Testis (tissue), 2 donors: ENCODE measurements at regions not wholly inside any gene's neighbourhood (a gene's known extent, or its start where the extent isn't known, plus 50 kb on each side); places are given as distances from the start of the nearest gene placed in this dataset.

Experiments
- DNase-seq: peaks from one replicate; pipeline ENCODE4 v3.0.0-alpha.2; 2019
- H3K27ac ChIP-seq, 2 donors: fragments of 200-600 bp; sonication (generic); one replicate each; pipeline ENCODE4 v1.5.1; 2019
- H3K27me3 ChIP-seq: fragments of 200-600 bp; sonication (generic); one replicate; pipeline ENCODE4 v1.5.1; 2019
- H3K36me3 ChIP-seq: fragments of 200-600 bp; sonication (generic); one replicate; pipeline ENCODE4 v1.5.1; 2017; ENCODE audit warnings: low read depth; ENCODE audit errors: missing control alignments
- H3K4me1 ChIP-seq: fragments of 200-600 bp; sonication (generic); one replicate; pipeline ENCODE4 v1.5.1; 2019
- H3K4me3 ChIP-seq, 2 donors: fragments of 200-600 bp; sonication (generic); one replicate each; pipeline ENCODE4 v1.5.1; 2017 to 2019
- H3K9me3 ChIP-seq: fragments of 200-600 bp; sonication (generic); one replicate; pipeline ENCODE4 v1.5.1; 2017
- POLR2A ChIP-seq: fragments of 450-650 bp; IDR thresholded peaks from one replicate; pipeline ENCODE4 v1.6.1; 2017; ENCODE audit warnings: antibody characterized with exemption, mild to moderate bottlenecking, moderate library complexity
- WGBS, 2 donors: methylation state at CpG; one replicate each; pipeline ENCODE4 v1.1.5; 2018; 5-methylcytosine and 5-hydroxymethylcytosine counted together
- intact Hi-C: fragments of 100-400 bp; cut with DNase I; formaldehyde crosslinking; loops from one replicate; pipeline ENCODE4 v1.15.1; 2023; ENCODE audit warnings: low total_unique reads
- TF ChIP-seq, protein P1 (sequence below), 3 experiments: fragments of 450-650 bp in 2 of 3; fragments of 200-600 bp in 1 of 3; sonication (generic) in 1 of 3; IDR thresholded peaks; one replicate each; pipeline ENCODE4 v1.5.1; 2016 to 2019; ENCODE audit warnings: antibody characterized with exemption in 3 of 3, mild to moderate bottlenecking in 2 of 3, moderate library complexity in 1 of 3

DNA sequence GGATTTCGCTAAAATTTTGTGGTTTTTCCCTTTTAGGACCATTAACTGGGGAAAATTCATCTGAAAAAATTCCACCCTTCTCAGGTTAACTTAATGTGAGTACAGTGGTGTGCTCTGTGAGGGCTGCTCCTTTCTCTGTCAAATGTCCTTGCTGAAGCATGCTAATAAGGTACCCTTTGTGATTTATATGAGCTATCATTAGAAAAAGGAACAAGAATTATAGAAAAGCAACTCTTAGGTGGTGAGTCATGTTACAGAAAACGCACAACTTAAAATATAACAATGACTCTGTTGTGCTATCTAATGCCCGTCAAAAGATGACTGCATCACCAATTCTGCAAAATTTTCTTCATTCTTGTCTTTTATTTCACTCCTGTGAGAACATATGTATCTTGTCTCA is 162.0 kb upstream of the MAGI2 start:
- 52 to 60% methylated on average over 3 of the region's 3 CpGs for WGBS, 2 donors
- DNase-seq: no peak
- no peaks in the 10 kb centered on the region for H3K27me3 ChIP-seq
- H3K27ac ChIP-seq: no peak overlapping the region
- intact Hi-C loops: no loop called here
- H3K4me1 ChIP-seq: peaks cover 5% of the 10 kb centered on the region
- H3K9me3 ChIP-seq: no peaks in the 10 kb centered on the region
- H3K4me3 ChIP-seq: no peak overlapping the region
- H3K36me3 ChIP-seq: no peaks in the 10 kb centered on the region
- TF ChIP-seq POLR2A: no peak
- TF ChIP-seq, protein P1, sequence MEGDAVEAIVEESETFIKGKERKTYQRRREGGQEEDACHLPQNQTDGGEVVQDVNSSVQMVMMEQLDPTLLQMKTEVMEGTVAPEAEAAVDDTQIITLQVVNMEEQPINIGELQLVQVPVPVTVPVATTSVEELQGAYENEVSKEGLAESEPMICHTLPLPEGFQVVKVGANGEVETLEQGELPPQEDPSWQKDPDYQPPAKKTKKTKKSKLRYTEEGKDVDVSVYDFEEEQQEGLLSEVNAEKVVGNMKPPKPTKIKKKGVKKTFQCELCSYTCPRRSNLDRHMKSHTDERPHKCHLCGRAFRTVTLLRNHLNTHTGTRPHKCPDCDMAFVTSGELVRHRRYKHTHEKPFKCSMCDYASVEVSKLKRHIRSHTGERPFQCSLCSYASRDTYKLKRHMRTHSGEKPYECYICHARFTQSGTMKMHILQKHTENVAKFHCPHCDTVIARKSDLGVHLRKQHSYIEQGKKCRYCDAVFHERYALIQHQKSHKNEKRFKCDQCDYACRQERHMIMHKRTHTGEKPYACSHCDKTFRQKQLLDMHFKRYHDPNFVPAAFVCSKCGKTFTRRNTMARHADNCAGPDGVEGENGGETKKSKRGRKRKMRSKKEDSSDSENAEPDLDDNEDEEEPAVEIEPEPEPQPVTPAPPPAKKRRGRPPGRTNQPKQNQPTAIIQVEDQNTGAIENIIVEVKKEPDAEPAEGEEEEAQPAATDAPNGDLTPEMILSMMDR (IDR thresholded peaks at IDR 0.05): no peak

DNA sequence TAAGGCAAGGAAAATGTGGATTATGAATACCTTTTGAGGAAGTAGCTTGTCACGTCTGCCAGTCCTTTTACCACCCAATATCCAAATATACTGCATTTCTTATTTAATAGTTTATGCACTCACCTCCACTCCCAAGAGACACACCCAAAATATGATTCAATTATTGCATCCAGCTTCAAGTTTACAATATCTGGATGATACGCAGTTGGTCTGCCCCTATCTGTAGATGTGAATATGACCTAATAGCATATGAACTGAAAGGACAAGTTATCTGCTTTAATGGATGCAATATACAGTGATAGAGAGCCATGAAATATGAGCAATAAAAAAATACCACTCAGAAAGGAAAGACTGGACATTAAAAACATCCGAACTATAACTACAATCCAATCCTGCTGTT is 159.4 kb upstream of the MAGI2 start:
- Histone ChIP-seq H3K36me3 (no peaks in the 10 kb centered on the region), H3K27ac (no peak overlapping the region), H3K27me3 (no peaks in the 10 kb centered on the region), H3K9me3 (no peaks in the 10 kb centered on the region), H3K4me1 (peaks cover 5% of the 10 kb centered on the region), H3K4me3 (no peak overlapping the region)
- no peak for TF ChIP-seq POLR2A
- TF ChIP-seq, protein P1 (IDR thresholded peaks at IDR 0.05): no peak
- no peak for DNase-seq
- 93 to 96% methylated on average over 3 of the region's 3 CpGs for WGBS, 2 donors
- intact Hi-C loops: no loop called here

DNA sequence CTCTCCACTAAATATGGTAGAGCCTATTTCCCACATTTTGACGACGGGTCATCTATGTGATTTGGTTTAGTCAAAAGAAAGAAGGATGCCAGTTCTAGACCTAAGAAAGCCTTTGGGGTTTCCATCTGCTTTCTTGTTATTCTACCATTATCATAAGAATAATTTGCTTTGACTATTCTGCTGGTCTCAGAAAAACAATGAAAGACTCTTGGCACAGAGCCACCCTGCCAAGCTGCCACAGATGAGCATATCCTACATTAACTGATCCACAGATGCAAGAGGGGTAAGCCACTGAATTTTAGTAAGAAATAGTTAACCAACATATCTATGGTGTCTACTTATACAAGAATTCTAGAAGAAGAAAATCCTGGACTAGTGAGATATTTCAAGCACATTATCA is 158.6 kb upstream of the MAGI2 start:
- H3K4me3 ChIP-seq: no peak overlapping the region
- H3K36me3 ChIP-seq: no peaks in the 10 kb centered on the region
- no peak for DNase-seq
- TF ChIP-seq, protein P1 (IDR thresholded peaks at IDR 0.05): no peak
- no peak for TF ChIP-seq POLR2A
- intact Hi-C loops: no loop called here
- no peak overlapping the region for H3K27ac ChIP-seq
- WGBS, 2 donors: 97 to 98% methylated on average over 2 of the region's 2 CpGs
- H3K4me1 ChIP-seq: peaks cover 5% of the 10 kb centered on the region
- no peaks in the 10 kb centered on the region for H3K9me3 ChIP-seq
- H3K27me3 ChIP-seq: no peaks in the 10 kb centered on the region

DNA sequence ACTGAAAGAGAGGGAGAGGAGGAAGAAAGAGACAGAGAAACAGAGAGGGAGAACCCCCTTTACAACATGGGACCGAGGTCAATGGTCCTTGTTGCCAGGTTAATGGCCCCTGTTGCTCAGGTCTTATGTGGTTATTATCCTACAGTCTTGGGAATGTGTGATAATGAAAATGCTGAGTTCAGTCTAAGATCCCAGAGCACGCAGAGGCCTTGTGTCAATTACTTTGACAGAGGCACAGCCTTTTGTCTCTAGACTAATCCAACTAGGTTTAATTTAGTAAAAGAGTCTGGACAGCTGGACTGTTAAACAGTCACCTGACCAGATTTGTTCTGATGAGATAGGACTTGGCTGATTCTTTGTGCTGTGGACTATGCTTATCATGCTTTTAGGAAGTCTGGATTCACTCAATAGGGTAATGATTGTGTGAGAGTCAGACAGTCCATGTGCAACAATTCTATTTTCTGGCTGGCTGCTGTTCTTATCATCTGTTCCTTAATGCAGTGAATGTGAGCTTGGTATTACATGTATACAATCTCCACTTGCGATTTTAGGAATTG is 157.4 kb upstream of the MAGI2 start:
- no peaks in the 10 kb centered on the region for H3K27me3 ChIP-seq
- no peaks in the 10 kb centered on the region for H3K36me3 ChIP-seq
- no peak for DNase-seq
- TF ChIP-seq POLR2A: no peak
- TF ChIP-seq, protein P1 (IDR thresholded peaks at IDR 0.05): no peak
- peak overlapping the region; percentile 31 to 55 for H3K27ac ChIP-seq
- no peaks in the 10 kb centered on the region for H3K9me3 ChIP-seq
- intact Hi-C loops: no loop called here
- H3K4me3 ChIP-seq: no peak overlapping the region
- WGBS, 2 donors: 48 to 57% methylated on average over 3 of the region's 3 CpGs
- peaks cover 5% of the 10 kb centered on the region for H3K4me1 ChIP-seq

DNA sequence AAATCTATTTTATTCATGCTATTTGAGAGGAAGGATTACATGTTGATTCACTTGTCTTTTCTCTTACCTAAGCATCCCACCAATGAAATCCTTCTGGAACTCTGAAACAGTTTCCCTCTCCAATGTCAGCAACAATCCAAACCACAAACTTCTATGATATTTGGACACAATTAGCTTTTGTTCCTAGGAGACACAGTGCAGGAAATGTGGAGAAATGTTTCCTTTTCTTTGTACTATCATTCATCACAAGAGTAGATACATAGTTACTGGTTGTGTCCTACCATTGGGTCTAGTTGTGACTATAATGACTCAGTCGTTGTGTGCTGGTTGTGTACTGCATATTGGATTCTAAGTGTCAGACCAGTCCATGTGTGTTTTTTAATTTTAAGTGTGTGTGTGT is 156.8 kb upstream of the MAGI2 start:
- intact Hi-C loops: no loop called here

More for the DNA sequence above, 156.8 kb upstream of the MAGI2 start:
- H3K27ac ChIP-seq: peak overlapping the region; percentile 31 to 55
- peaks cover 5% of the 10 kb centered on the region for H3K4me1 ChIP-seq
- H3K4me3 ChIP-seq: no peak overlapping the region
- no peaks in the 10 kb centered on the region for H3K36me3 ChIP-seq
- WGBS, 2 donors: 33 to 36% methylated on average over 1 of the region's 1 CpG
- no peak for TF ChIP-seq POLR2A
- TF ChIP-seq, protein P1 (IDR thresholded peaks at IDR 0.05): no peak
- DNase-seq: no peak
- H3K27me3 ChIP-seq: no peaks in the 10 kb centered on the region
- no peaks in the 10 kb centered on the region for H3K9me3 ChIP-seq
